ENCODE measurements at regions not wholly inside any gene's neighbourhood (a gene's known extent, or its start where the extent isn't known, plus 50 kb on each side); places are given as distances from the start of the nearest gene placed in this dataset.

DNA sequence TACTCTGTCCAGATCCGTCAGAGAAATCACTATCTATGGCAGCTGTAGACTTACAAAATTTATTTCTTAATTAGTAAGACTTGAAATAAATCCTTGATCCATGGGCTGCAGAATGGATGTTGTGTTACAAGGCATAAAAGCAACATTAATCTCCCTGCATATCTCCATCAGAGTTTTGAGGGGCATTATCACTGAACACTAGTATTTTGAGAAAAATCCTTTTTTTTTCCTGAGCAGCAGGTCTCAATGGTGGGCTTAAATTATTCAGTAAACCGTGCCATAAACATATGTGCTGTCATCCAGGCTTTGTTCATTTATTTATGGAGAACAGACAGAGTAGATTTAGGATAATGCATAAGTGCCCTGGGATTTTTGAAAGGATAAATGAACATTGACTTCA is 457.9 kb upstream of the CTSO start:
- DNase-seq: no peak
- H3K9me3 ChIP-seq (ENCODE audit: control extremely low read depth in 1 of 5, control insufficient read depth in 4 of 5, insufficient read depth in 2 of 5, low read depth in 1 of 5, low read length in 4 of 5): no peaks in the 10 kb centered on the region
- H3K27me3 ChIP-seq (replicated peaks in 2 of 5; ENCODE audit: control insufficient read depth in 4 of 5, insufficient read depth in 5 of 5, low read length in 4 of 5): no peaks in the 10 kb centered on the region
- no peak overlapping the region for H3K27ac ChIP-seq (ENCODE audit: insufficient read depth in 1 of 2, low read depth in 1 of 2, low read length in 2 of 2, poor library complexity in 1 of 2, severe bottlenecking in 2 of 2)
- no peaks in the 10 kb centered on the region for H3K4me1 ChIP-seq (ENCODE audit: control extremely low read depth in 1 of 4, control insufficient read depth in 4 of 4, insufficient read depth in 4 of 4, low read length in 3 of 4)
- WGBS (ENCODE audit: insufficient coverage): 100% methylated on average over 1 of the region's 2 CpGs
- ChIA-PET POLR2A (no interaction called here), CTCF (no interaction called here)
- no peak overlapping the region for H3K4me3 ChIP-seq (ENCODE audit: control insufficient read depth in 1 of 7, extremely low read depth in 1 of 7, insufficient read depth in 4 of 7, low read depth in 2 of 7, low read length in 6 of 7)
- no peaks in the 10 kb centered on the region for H3K36me3 ChIP-seq (ENCODE audit: control insufficient read depth in 4 of 4, insufficient read depth in 4 of 4, low read length in 3 of 4)

DNA sequence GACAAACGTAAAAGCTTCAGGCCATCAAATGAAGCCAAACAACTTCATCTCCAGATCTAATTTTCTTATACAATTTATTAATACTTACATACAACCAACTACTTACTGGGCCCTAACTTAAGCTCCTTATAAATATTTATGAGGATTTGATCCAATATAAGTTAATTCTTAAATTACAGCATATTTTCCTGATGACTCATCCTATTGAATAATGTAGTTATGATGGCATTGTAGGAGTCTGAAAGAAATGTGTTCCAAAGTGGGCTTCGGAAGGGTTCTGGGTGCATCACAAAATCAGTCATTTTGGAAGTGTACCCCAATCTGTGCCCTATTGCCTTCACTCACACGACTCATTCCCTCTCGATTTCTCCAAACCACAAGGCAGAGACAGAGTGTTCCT is 455.1 kb upstream of the CTSO start:
- CTCF ChIA-PET: no interaction called here
- 93% methylated on average over 2 of the region's 4 CpGs for WGBS (ENCODE audit: insufficient coverage)

GRCh38 chr4:156401371-156401770 is 447.7 kb upstream of the CTSO start:
- Histone ChIP-seq H3K9me3 (ENCODE audit: control extremely low read depth in 1 of 5, control insufficient read depth in 4 of 5, insufficient read depth in 2 of 5, low read depth in 1 of 5, low read length in 4 of 5) (peaks cover 0 to 5% (median 2%) of the 10 kb centered on the region in 5 experiments), H3K27ac (ENCODE audit: insufficient read depth in 1 of 2, low read depth in 1 of 2, low read length in 2 of 2, poor library complexity in 1 of 2, severe bottlenecking in 2 of 2) (no peak overlapping the region), H3K36me3 (ENCODE audit: control insufficient read depth in 4 of 4, insufficient read depth in 4 of 4, low read length in 3 of 4) (no peaks in the 10 kb centered on the region), H3K27me3 (replicated peaks in 2 of 5; ENCODE audit: control insufficient read depth in 4 of 5, insufficient read depth in 5 of 5, low read length in 4 of 5) (no peaks in the 10 kb centered on the region), H3K4me1 (ENCODE audit: control extremely low read depth in 1 of 4, control insufficient read depth in 4 of 4, insufficient read depth in 4 of 4, low read length in 3 of 4) (no peaks in the 10 kb centered on the region), H3K4me3 (ENCODE audit: control insufficient read depth in 1 of 7, extremely low read depth in 1 of 7, insufficient read depth in 4 of 7, low read depth in 2 of 7, low read length in 6 of 7) (no peak overlapping the region)
- WGBS (ENCODE audit: insufficient coverage): 40% methylated on average over 1 of the region's 2 CpGs
- no peak for DNase-seq
- ChIA-PET CTCF (no interaction called here), POLR2A (no interaction called here)

More for the DNA sequence above, 455.1 kb upstream of the CTSO start:
- H3K36me3 ChIP-seq (ENCODE audit: control insufficient read depth in 4 of 4, insufficient read depth in 4 of 4, low read length in 3 of 4): no peaks in the 10 kb centered on the region
- no peaks in the 10 kb centered on the region for H3K4me1 ChIP-seq (ENCODE audit: control extremely low read depth in 1 of 4, control insufficient read depth in 4 of 4, insufficient read depth in 4 of 4, low read length in 3 of 4)
- H3K27ac ChIP-seq (ENCODE audit: insufficient read depth in 1 of 2, low read depth in 1 of 2, low read length in 2 of 2, poor library complexity in 1 of 2, severe bottlenecking in 2 of 2): no peak overlapping the region
- no peaks in the 10 kb centered on the region for H3K27me3 ChIP-seq (replicated peaks in 2 of 5; ENCODE audit: control insufficient read depth in 4 of 5, insufficient read depth in 5 of 5, low read length in 4 of 5)
- peaks cover 0 to 3% (median 0%) of the 10 kb centered on the region in 5 experiments for H3K9me3 ChIP-seq (ENCODE audit: control extremely low read depth in 1 of 5, control insufficient read depth in 4 of 5, insufficient read depth in 2 of 5, low read depth in 1 of 5, low read length in 4 of 5)
- POLR2A ChIA-PET: no interaction called here
- no peak for DNase-seq
- no peak overlapping the region for H3K4me3 ChIP-seq (ENCODE audit: control insufficient read depth in 1 of 7, extremely low read depth in 1 of 7, insufficient read depth in 4 of 7, low read depth in 2 of 7, low read length in 6 of 7)

DNA sequence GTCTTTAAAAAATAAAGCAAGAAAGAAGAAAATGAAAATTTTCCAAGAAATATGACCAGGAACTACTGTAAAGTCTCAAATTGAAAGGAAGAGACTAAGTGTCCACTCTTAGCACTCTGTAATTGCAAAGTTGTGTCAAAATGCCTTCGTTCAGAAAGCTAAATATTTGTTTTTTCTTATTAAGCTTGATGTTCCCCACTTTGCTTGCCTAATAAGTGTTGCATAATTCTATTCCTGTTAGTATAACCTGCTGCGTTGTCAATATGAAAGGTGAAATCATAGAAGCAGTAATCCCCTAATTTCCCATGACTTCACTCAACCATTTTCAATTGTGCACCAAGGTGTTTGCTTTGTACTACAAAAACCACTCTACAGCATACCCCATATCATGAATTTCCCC is 442.9 kb upstream of the CTSO start:
- POLR2A ChIA-PET: no interaction called here
- Histone ChIP-seq H3K9me3 (ENCODE audit: control extremely low read depth in 1 of 5, control insufficient read depth in 4 of 5, insufficient read depth in 2 of 5, low read depth in 1 of 5, low read length in 4 of 5) (no peaks in the 10 kb centered on the region), H3K27me3 (replicated peaks in 2 of 5; ENCODE audit: control insufficient read depth in 4 of 5, insufficient read depth in 5 of 5, low read length in 4 of 5) (no peaks in the 10 kb centered on the region), H3K4me1 (ENCODE audit: control extremely low read depth in 1 of 4, control insufficient read depth in 4 of 4, insufficient read depth in 4 of 4, low read length in 3 of 4) (no peaks in the 10 kb centered on the region), H3K4me3 (ENCODE audit: control insufficient read depth in 1 of 7, extremely low read depth in 1 of 7, insufficient read depth in 4 of 7, low read depth in 2 of 7, low read length in 6 of 7) (no peak overlapping the region), H3K27ac (ENCODE audit: insufficient read depth in 1 of 2, low read depth in 1 of 2, low read length in 2 of 2, poor library complexity in 1 of 2, severe bottlenecking in 2 of 2) (no peak overlapping the region), H3K36me3 (ENCODE audit: control insufficient read depth in 4 of 4, insufficient read depth in 4 of 4, low read length in 3 of 4) (no peaks in the 10 kb centered on the region)
- CTCF ChIA-PET: no interaction called here
- WGBS (ENCODE audit: insufficient coverage): 100% methylated on average over 1 of the region's 2 CpGs
- no peak for DNase-seq

DNA sequence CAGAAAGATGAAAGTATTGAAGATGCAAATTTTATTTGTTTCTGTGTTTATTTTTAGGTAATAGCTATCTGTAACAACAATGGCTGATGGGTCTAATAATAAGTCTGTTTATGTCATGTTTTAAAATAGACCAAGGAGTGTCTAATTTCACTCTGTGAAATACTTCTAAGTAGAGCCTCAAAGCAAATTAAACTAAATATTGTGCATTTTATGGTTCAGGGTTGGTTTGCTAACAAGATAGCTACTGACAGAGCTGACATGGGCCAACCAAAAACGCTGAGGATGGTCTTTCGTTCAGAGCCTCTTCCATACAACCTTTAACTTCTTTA is 437.6 kb upstream of the CTSO start:
- DNase-seq: no peak
- Histone ChIP-seq H3K27me3 (replicated peaks in 2 of 5; ENCODE audit: control insufficient read depth in 4 of 5, insufficient read depth in 5 of 5, low read length in 4 of 5) (no peaks in the 10 kb centered on the region), H3K4me3 (ENCODE audit: control insufficient read depth in 1 of 7, extremely low read depth in 1 of 7, insufficient read depth in 4 of 7, low read depth in 2 of 7, low read length in 6 of 7) (no peak overlapping the region), H3K27ac (ENCODE audit: insufficient read depth in 1 of 2, low read depth in 1 of 2, low read length in 2 of 2, poor library complexity in 1 of 2, severe bottlenecking in 2 of 2) (no peak overlapping the region), H3K4me1 (ENCODE audit: control extremely low read depth in 1 of 4, control insufficient read depth in 4 of 4, insufficient read depth in 4 of 4, low read length in 3 of 4) (no peaks in the 10 kb centered on the region), H3K36me3 (ENCODE audit: control insufficient read depth in 4 of 4, insufficient read depth in 4 of 4, low read length in 3 of 4) (no peaks in the 10 kb centered on the region), H3K9me3 (ENCODE audit: control extremely low read depth in 1 of 5, control insufficient read depth in 4 of 5, insufficient read depth in 2 of 5, low read depth in 1 of 5, low read length in 4 of 5) (no peaks in the 10 kb centered on the region)
- ChIA-PET CTCF (interaction anchor here (1.5 kb wide), 1 partner anchor 9 kb away, joined by 3 read pairs; no protein-coding TSS in a partner anchor), POLR2A (no interaction called here)
- WGBS (ENCODE audit: insufficient coverage): 94% methylated on average over 2 of the region's 2 CpGs

DNA sequence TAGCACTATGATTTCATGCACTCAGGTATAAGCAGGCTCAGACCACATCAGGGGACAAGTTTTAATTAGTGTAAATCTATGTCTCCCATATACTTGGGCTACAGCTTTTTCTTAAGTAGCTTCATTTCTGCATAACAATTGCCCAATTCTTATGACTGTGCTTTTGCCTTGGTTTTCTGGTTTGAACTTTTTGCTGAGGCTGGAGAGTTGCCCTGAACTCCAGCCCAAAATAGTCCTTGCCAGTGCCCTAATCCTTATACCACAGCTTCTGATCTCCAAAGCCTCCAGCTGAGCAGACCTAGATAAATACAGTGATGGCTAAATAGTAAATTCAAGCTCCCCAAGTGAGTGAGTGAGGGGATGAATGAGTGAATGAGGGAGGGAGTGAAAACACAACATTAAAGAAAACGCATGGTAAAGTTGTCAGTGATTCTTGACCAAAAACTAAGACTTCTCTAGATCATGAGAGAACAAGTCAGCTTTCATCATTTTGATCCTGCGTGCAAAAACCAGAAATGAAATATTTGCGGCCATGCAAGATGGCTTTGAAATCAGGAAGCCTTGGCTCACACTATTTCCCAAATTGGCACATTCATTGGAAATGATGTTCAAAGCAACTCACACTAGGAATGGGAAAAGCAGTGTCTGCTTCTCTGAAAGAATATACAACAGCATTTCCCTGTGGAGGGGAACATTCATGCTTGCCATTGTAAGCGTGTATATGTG is 437.1 kb upstream of the CTSO start:
- Histone ChIP-seq H3K27ac (ENCODE audit: insufficient read depth in 1 of 2, low read depth in 1 of 2, low read length in 2 of 2, poor library complexity in 1 of 2, severe bottlenecking in 2 of 2) (no peak overlapping the region), H3K36me3 (ENCODE audit: control insufficient read depth in 4 of 4, insufficient read depth in 4 of 4, low read length in 3 of 4) (no peaks in the 10 kb centered on the region), H3K4me1 (ENCODE audit: control extremely low read depth in 1 of 4, control insufficient read depth in 4 of 4, insufficient read depth in 4 of 4, low read length in 3 of 4) (no peaks in the 10 kb centered on the region), H3K27me3 (replicated peaks in 2 of 5; ENCODE audit: control insufficient read depth in 4 of 5, insufficient read depth in 5 of 5, low read length in 4 of 5) (no peaks in the 10 kb centered on the region), H3K4me3 (ENCODE audit: control insufficient read depth in 1 of 7, extremely low read depth in 1 of 7, insufficient read depth in 4 of 7, low read depth in 2 of 7, low read length in 6 of 7) (no peak overlapping the region), H3K9me3 (ENCODE audit: control extremely low read depth in 1 of 5, control insufficient read depth in 4 of 5, insufficient read depth in 2 of 5, low read depth in 1 of 5, low read length in 4 of 5) (no peaks in the 10 kb centered on the region)
- ChIA-PET POLR2A (no interaction called here), CTCF (interaction anchor here (1.5 kb wide), 1 partner anchor 9 kb away, joined by 3 read pairs; no protein-coding TSS in a partner anchor)
- 98% methylated on average over 4 of the region's 4 CpGs for WGBS (ENCODE audit: insufficient coverage)
- no peak for DNase-seq

DNA sequence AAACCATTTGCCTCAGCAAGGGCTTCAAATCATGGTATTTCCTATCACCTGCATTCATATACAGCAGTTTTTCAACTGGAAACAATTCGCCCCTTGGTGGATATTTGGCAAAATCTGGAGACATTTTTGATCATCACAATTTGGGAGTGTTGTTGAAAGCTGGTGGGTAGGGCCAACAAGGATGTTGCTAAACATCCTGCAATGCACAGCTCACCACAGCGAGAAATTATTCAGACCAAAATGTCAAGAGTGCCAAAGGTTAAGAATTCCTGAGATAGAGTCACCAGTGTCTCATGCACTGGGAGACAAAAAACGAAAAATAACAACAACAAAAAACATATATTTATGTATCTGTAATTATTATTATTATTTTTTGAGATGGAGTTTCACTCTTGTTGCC is 435.2 kb upstream of the CTSO start:
- no peak for DNase-seq
- H3K9me3 ChIP-seq (ENCODE audit: control extremely low read depth in 1 of 5, control insufficient read depth in 4 of 5, insufficient read depth in 2 of 5, low read depth in 1 of 5, low read length in 4 of 5): no peaks in the 10 kb centered on the region
- ChIA-PET CTCF (no interaction called here), POLR2A (no interaction called here)
- H3K4me3 ChIP-seq (ENCODE audit: control insufficient read depth in 1 of 7, extremely low read depth in 1 of 7, insufficient read depth in 4 of 7, low read depth in 2 of 7, low read length in 6 of 7): no peak overlapping the region
- WGBS (ENCODE audit: insufficient coverage): no CpG with 5 or more reads among the region's 3 CpGs
- no peaks in the 10 kb centered on the region for H3K27me3 ChIP-seq (replicated peaks in 2 of 5; ENCODE audit: control insufficient read depth in 4 of 5, insufficient read depth in 5 of 5, low read length in 4 of 5)
- H3K36me3 ChIP-seq (ENCODE audit: control insufficient read depth in 4 of 4, insufficient read depth in 4 of 4, low read length in 3 of 4): no peaks in the 10 kb centered on the region
- H3K4me1 ChIP-seq (ENCODE audit: control extremely low read depth in 1 of 4, control insufficient read depth in 4 of 4, insufficient read depth in 4 of 4, low read length in 3 of 4): no peaks in the 10 kb centered on the region
- H3K27ac ChIP-seq (ENCODE audit: insufficient read depth in 1 of 2, low read depth in 1 of 2, low read length in 2 of 2, poor library complexity in 1 of 2, severe bottlenecking in 2 of 2): no peak overlapping the region
